ENCODE measurements at regions not wholly inside any gene's neighbourhood (a gene's known extent, or its start where the extent isn't known, plus 50 kb on each side); places are given as distances from the start of the nearest gene placed in this dataset.

DNA sequence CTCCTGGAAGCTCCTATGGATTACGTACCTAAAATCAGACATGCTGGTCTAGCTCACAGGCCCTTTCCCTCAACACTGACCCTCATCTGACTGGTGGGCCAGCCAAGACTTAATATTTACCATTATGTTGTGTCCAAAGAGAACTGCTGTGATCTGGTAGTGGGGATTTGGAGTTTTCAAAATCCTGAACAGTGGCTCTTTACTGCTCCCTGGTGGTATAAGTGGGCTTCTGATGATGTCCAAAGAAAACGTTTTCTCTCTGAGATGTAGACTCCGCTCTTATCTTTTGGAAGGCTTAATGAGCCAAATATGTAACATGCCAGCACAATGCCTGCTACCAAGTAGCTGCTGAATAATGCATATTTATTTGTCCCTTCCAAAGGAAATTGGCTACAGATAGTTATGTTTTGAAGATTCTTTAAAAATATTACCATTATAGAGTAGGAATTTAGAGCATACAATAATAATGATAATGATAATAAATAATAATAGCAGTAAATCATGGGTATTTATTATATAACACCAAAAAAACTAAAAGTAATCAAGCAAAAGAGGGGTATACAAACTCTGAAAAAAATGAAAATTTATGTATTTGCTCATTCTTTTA lies 406.6 kb upstream of the TNC start:
- H3K9me3 ChIP-seq (ENCODE audit: control insufficient read depth in 2 of 2, insufficient read depth in 1 of 2, low read depth in 1 of 2, low read length in 1 of 2) = no peaks in the 10 kb centered on the region
- no peak overlapping the region for H3K27ac ChIP-seq (ENCODE audit: low read depth in 2 of 2, low read length in 1 of 2)
- no peaks in the 10 kb centered on the region for H3K36me3 ChIP-seq (ENCODE audit: control insufficient read depth in 2 of 2, insufficient read depth in 2 of 2, low read length in 1 of 2)
- H3K27me3 ChIP-seq (ENCODE audit: control insufficient read depth in 1 of 2, insufficient read depth in 2 of 2, low read length in 2 of 2) = no peaks in the 10 kb centered on the region
- H3K4me3 ChIP-seq (ENCODE audit: low read depth in 1 of 2, low read length in 2 of 2) = no peak overlapping the region
- 22% methylated on average over 3 of the region's 3 CpGs for WGBS, 2 donors
- H3K4me1 ChIP-seq (ENCODE audit: control insufficient read depth in 2 of 2, insufficient read depth in 2 of 2, low read length in 1 of 2) = no peaks in the 10 kb centered on the region

DNA sequence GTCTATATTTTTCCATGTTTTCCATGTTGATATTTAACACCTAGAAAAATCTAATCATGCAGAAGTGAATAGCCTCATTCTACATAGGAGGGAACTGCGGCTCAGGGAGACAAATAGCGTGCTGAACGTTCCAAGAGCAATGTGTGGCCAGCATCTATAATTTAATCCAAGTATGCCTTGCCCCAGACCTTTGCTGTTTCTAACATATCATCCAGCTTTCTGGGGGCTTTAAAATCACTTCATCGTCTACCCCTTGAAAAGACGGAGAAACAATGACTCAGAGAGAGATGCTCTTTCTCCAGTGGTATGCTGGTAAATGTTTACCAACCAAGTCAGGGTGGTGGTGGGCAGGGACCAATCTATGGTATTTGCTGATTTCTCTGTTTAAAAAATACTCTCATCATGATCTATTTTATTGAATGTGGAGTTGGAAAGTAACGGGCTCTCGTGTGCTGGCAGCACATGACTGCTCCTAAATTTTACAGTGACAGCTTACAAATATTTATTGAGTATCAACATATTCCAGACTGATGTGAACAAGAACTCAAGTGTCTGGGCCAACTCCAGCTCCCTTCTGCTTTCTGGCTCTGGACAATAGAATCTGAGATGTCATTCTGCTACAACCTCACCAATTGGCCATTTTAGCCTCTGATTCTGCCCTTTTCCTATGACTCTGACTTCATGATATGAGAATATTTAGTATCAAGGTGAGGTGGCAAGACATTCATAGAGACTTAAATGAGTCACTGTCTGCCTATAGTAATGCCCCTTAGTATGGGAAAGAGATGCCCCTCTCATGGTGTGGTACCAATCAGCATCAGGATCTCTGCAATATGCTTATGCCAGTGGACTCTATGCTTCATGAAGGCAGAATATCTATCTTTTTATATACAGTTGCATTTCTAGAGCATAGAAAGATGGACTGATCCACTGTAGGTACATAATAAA lies 407.4 kb upstream of the TNC start:
- H3K27me3 ChIP-seq (ENCODE audit: control insufficient read depth in 1 of 2, insufficient read depth in 2 of 2, low read length in 2 of 2) = no peaks in the 10 kb centered on the region
- no peaks in the 10 kb centered on the region for H3K36me3 ChIP-seq (ENCODE audit: control insufficient read depth in 2 of 2, insufficient read depth in 2 of 2, low read length in 1 of 2)
- no peaks in the 10 kb centered on the region for H3K4me1 ChIP-seq (ENCODE audit: control insufficient read depth in 2 of 2, insufficient read depth in 2 of 2, low read length in 1 of 2)
- H3K4me3 ChIP-seq (ENCODE audit: low read depth in 1 of 2, low read length in 2 of 2) = no peak overlapping the region
- no peaks in the 10 kb centered on the region for H3K9me3 ChIP-seq (ENCODE audit: control insufficient read depth in 2 of 2, insufficient read depth in 1 of 2, low read depth in 1 of 2, low read length in 1 of 2)
- WGBS, 2 donors = 46 to 75% methylated on average over 7 of the region's 7 CpGs
- no peak overlapping the region for H3K27ac ChIP-seq (ENCODE audit: low read depth in 2 of 2, low read length in 1 of 2)

- Histone ChIP-seq H3K27ac (ENCODE audit: low read depth in 2 of 2, low read length in 1 of 2) (no peak overlapping the region), H3K4me1 (ENCODE audit: control insufficient read depth in 2 of 2, insufficient read depth in 2 of 2, low read length in 1 of 2) (no peaks in the 10 kb centered on the region), H3K27me3 (ENCODE audit: control insufficient read depth in 1 of 2, insufficient read depth in 2 of 2, low read length in 2 of 2) (no peaks in the 10 kb centered on the region), H3K4me3 (ENCODE audit: low read depth in 1 of 2, low read length in 2 of 2) (no peak overlapping the region), H3K9me3 (ENCODE audit: control insufficient read depth in 2 of 2, insufficient read depth in 1 of 2, low read depth in 1 of 2, low read length in 1 of 2) (no peaks in the 10 kb centered on the region), H3K36me3 (ENCODE audit: control insufficient read depth in 2 of 2, insufficient read depth in 2 of 2, low read length in 1 of 2) (no peaks in the 10 kb centered on the region)
- 36 to 70% methylated on average over 1 of the region's 1 CpG for WGBS, 2 donors
These were observed 413.6 kb upstream of the TNC start for GRCh38 chr9:115531410-115532125.

GRCh38 chr9:115533511-115533910 lies 415.6 kb upstream of the TNC start:
- no peaks in the 10 kb centered on the region for H3K9me3 ChIP-seq (ENCODE audit: control insufficient read depth in 2 of 2, insufficient read depth in 1 of 2, low read depth in 1 of 2, low read length in 1 of 2)
- no peaks in the 10 kb centered on the region for H3K27me3 ChIP-seq (ENCODE audit: control insufficient read depth in 1 of 2, insufficient read depth in 2 of 2, low read length in 2 of 2)
- H3K4me3 ChIP-seq (ENCODE audit: low read depth in 1 of 2, low read length in 2 of 2) = no peak overlapping the region
- no peaks in the 10 kb centered on the region for H3K36me3 ChIP-seq (ENCODE audit: control insufficient read depth in 2 of 2, insufficient read depth in 2 of 2, low read length in 1 of 2)
- no peak overlapping the region for H3K27ac ChIP-seq (ENCODE audit: low read depth in 2 of 2, low read length in 1 of 2)
- H3K4me1 ChIP-seq (ENCODE audit: control insufficient read depth in 2 of 2, insufficient read depth in 2 of 2, low read length in 1 of 2) = no peaks in the 10 kb centered on the region

DNA sequence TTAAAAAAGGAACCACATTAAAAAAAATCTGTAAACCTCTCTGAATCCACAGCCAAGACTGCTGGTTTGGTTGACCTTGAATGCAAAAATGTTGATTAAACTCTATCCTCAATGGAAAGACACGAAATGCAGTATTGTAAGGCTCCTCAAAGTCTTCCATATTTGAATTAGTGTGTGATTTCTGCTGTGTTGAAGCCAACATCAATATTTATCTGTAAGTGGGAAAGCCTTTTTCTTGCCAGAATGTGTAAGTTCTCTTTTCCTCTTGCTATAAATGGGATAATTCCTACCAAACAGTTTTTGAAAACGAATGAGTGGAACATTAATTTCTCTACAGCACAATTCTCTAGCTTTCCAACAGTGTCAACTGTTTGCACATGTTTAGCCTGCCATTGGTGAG lies 422.1 kb upstream of the TNC start:
- 36 to 62% methylated on average over 2 of the region's 2 CpGs for WGBS, 2 donors
- H3K36me3 ChIP-seq (ENCODE audit: control insufficient read depth in 2 of 2, insufficient read depth in 2 of 2, low read length in 1 of 2) = no peaks in the 10 kb centered on the region

DNA sequence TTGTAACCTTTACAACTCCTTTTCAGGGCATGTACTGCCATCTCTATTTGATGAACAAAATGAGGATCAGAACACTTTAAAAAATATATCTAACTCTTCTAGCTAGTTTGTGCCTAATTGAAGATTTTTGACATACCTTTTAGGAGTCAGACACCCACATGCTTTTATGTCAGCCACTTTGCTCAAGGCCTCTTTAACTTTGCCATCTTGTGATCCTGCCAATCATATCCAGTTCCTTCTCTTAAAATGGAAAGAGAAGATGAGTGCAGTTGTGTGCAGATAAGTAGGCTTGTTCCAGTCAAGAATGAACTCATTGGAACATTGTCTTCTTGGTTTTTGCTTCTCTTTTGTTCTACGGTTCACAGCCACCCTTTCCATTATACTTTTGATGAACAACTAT lies 425.6 kb upstream of the TNC start:
- 85 to 96% methylated on average over 1 of the region's 1 CpG for WGBS, 2 donors
- no peaks in the 10 kb centered on the region for H3K4me1 ChIP-seq (ENCODE audit: control insufficient read depth in 2 of 2, insufficient read depth in 2 of 2, low read length in 1 of 2)
- no peaks in the 10 kb centered on the region for H3K9me3 ChIP-seq (ENCODE audit: control insufficient read depth in 2 of 2, insufficient read depth in 1 of 2, low read depth in 1 of 2, low read length in 1 of 2)
- H3K4me3 ChIP-seq (ENCODE audit: low read depth in 1 of 2, low read length in 2 of 2) = no peak overlapping the region
- H3K27me3 ChIP-seq (ENCODE audit: control insufficient read depth in 1 of 2, insufficient read depth in 2 of 2, low read length in 2 of 2) = no peaks in the 10 kb centered on the region
- H3K27ac ChIP-seq (ENCODE audit: low read depth in 2 of 2, low read length in 1 of 2) = no peak overlapping the region
- H3K36me3 ChIP-seq (ENCODE audit: control insufficient read depth in 2 of 2, insufficient read depth in 2 of 2, low read length in 1 of 2) = no peaks in the 10 kb centered on the region

More for the DNA sequence above, 422.1 kb upstream of the TNC start:
- no peaks in the 10 kb centered on the region for H3K9me3 ChIP-seq (ENCODE audit: control insufficient read depth in 2 of 2, insufficient read depth in 1 of 2, low read depth in 1 of 2, low read length in 1 of 2)
- no peak overlapping the region for H3K4me3 ChIP-seq (ENCODE audit: low read depth in 1 of 2, low read length in 2 of 2)
- H3K27me3 ChIP-seq (ENCODE audit: control insufficient read depth in 1 of 2, insufficient read depth in 2 of 2, low read length in 2 of 2) = no peaks in the 10 kb centered on the region
- no peak overlapping the region for H3K27ac ChIP-seq (ENCODE audit: low read depth in 2 of 2, low read length in 1 of 2)
- no peaks in the 10 kb centered on the region for H3K4me1 ChIP-seq (ENCODE audit: control insufficient read depth in 2 of 2, insufficient read depth in 2 of 2, low read length in 1 of 2)

DNA sequence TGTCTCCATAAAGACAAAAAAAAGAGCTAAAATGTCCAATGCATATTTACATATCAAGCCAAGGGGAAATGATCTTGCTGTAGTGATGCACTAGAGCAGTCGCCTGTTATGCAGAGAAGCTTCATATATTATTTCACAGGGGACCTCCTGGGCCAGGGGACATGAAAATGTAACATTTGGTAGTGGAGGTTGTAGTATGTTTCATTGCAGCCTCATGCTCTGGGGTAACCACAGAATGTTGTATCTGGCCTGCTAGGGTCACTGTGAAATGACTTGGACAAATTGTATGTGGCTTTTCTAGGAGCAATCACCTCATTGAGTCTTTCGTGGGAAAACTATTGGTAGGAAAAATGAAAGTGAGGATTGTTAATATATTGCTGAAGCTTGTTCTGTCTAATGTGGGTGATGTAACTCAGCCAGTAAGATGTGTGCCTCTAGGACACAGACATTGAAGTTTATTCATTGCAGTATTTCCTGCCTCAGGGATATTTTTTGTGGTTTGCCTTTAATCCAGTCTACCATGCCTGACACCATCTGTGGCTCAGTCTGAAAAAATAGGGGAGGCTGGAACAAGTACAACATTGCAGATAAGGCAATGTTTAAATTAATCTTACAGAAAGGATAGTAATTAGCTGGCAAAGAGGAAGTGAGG lies 430.8 kb upstream of the TNC start:
- Histone ChIP-seq H3K36me3 (ENCODE audit: control insufficient read depth in 2 of 2, insufficient read depth in 2 of 2, low read length in 1 of 2) (no peaks in the 10 kb centered on the region), H3K27me3 (ENCODE audit: control insufficient read depth in 1 of 2, insufficient read depth in 2 of 2, low read length in 2 of 2) (no peaks in the 10 kb centered on the region), H3K27ac (ENCODE audit: low read depth in 2 of 2, low read length in 1 of 2) (no peak overlapping the region), H3K4me3 (ENCODE audit: low read depth in 1 of 2, low read length in 2 of 2) (no peak overlapping the region), H3K9me3 (ENCODE audit: control insufficient read depth in 2 of 2, insufficient read depth in 1 of 2, low read depth in 1 of 2, low read length in 1 of 2) (no peaks in the 10 kb centered on the region), H3K4me1 (ENCODE audit: control insufficient read depth in 2 of 2, insufficient read depth in 2 of 2, low read length in 1 of 2) (no peaks in the 10 kb centered on the region)
- WGBS, 2 donors = 47 to 55% methylated on average over 2 of the region's 2 CpGs

DNA sequence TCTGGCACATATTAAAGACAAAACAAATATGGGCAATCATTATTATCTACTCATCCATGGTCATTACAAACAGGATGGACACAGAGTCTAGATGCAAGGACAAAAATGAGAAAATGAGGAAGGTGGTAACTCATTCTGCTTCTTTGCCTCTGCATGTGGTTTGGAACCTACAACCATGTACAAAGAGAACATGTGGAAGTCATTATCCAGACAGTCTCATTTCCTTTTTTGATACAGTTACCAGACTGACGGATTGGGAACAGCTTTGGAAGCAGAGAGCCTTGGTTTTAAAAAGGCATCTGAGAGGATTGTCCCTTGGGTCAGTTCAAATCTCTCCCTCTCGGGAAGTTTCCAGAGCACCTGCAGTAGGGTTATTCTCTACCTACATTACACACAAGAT lies 433.4 kb upstream of the TNC start:
- Histone ChIP-seq H3K4me3 (ENCODE audit: low read depth in 1 of 2, low read length in 2 of 2) (no peak overlapping the region), H3K4me1 (ENCODE audit: control insufficient read depth in 2 of 2, insufficient read depth in 2 of 2, low read length in 1 of 2) (no peaks in the 10 kb centered on the region), H3K36me3 (ENCODE audit: control insufficient read depth in 2 of 2, insufficient read depth in 2 of 2, low read length in 1 of 2) (no peaks in the 10 kb centered on the region), H3K27me3 (ENCODE audit: control insufficient read depth in 1 of 2, insufficient read depth in 2 of 2, low read length in 2 of 2) (no peaks in the 10 kb centered on the region), H3K27ac (ENCODE audit: low read depth in 2 of 2, low read length in 1 of 2) (no peak overlapping the region), H3K9me3 (ENCODE audit: control insufficient read depth in 2 of 2, insufficient read depth in 1 of 2, low read depth in 1 of 2, low read length in 1 of 2) (peaks cover 5% of the 10 kb centered on the region in 2 donors)
- WGBS, 2 donors = 45 to 53% methylated on average over 2 of the region's 2 CpGs

DNA sequence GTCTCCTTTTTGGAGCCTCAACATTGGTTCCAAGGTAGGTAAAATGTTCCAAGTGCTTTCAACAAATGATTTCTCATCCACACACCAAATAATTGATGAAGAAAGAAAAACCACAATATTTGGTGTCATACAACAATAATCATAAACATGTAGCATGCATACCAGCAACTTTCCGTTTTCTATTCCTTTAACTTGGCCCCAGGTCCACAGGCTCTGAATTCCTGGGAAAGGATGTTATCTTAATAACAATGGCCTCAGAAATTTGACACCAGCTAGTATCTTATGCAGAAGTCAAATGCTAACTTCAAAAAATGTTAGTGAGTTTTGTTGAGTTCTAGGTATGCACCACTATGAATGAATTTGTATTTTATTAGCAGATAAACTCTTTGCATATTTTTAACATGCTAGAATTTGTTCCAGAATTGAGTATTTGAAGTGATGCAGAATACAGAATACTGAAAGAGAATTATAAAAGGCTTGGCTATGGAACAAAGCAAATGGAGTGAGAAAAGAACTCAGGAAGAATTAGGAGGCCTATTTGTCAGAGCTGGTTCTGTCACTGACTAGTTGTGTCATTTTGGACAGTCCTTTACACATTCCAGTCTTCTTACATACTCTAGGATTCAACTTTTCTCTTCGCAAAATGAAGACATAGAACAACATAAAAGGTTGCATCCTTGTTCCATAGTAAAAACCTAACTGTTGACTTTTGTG lies 435.3 kb upstream of the TNC start:
- H3K36me3 ChIP-seq (ENCODE audit: control insufficient read depth in 2 of 2, insufficient read depth in 2 of 2, low read length in 1 of 2) = no peaks in the 10 kb centered on the region
- H3K4me3 ChIP-seq (ENCODE audit: low read depth in 1 of 2, low read length in 2 of 2) = no peak overlapping the region
- WGBS, 2 donors = 67 to 76% methylated on average over 2 of the region's 2 CpGs
- H3K27ac ChIP-seq (ENCODE audit: low read depth in 2 of 2, low read length in 1 of 2) = no peak overlapping the region
- H3K9me3 ChIP-seq (ENCODE audit: control insufficient read depth in 2 of 2, insufficient read depth in 1 of 2, low read depth in 1 of 2, low read length in 1 of 2) = peaks cover 7% of the 10 kb centered on the region in 2 donors
- H3K4me1 ChIP-seq (ENCODE audit: control insufficient read depth in 2 of 2, insufficient read depth in 2 of 2, low read length in 1 of 2) = no peaks in the 10 kb centered on the region
- H3K27me3 ChIP-seq (ENCODE audit: control insufficient read depth in 1 of 2, insufficient read depth in 2 of 2, low read length in 2 of 2) = no peaks in the 10 kb centered on the region

Measured in esophagus (tissue), 2 donors.